SK-N-SH (cell line): ENCODE measurements at regions not wholly inside any gene's neighbourhood (a gene's known extent, or its start where the extent isn't known, plus 50 kb on each side); places are given as distances from the start of the nearest gene placed in this dataset.

Source experiments
- CTCF ChIA-PET: fragments of 300-600, 350-600 bp; formaldehyde crosslinking; extraction: SDS; loops from one replicate; lab custom pipeline; 2021; lab: Yijun Ruan, JAX
- POLR2A ChIA-PET: fragments of 350-600 bp; sonication (Branson Sonifier 250); formaldehyde crosslinking; extraction: SDS; loops from one replicate; lab custom pipeline; 2020; ENCODE audit warnings: antibody characterized with exemption, inconsistent platforms; lab: Yijun Ruan, JAX
- DNase-seq: peaks from one replicate; pipeline ENCODE4 v3.0.0; 2012
- H2AFZ ChIP-seq: fragments of 200-600 bp; sonication (generic); 2 replicates; pipeline ENCODE4 v1.8.1; 2016; ENCODE audit warnings: antibody characterized with exemption, mild to moderate bottlenecking, low read depth
- H3F3A ChIP-seq: fragments of 200-600 bp; sonication (generic); replicated peaks from 2 replicates; pipeline ENCODE3; 2016; ENCODE audit warnings: antibody characterized with exemption, mild to moderate bottlenecking; ENCODE audit not compliant: insufficient read depth
- H3K27ac ChIP-seq, 2 experiments: fragments of 200-500 bp in 1 of 2; fragments of 200-600 bp in 1 of 2; sonication (Bioruptor generic) in 1 of 2; sonication (generic), shearing (Covaris generic) in 1 of 2; 2 replicates each; pipeline versions ENCODE4 v1.5.1 to v1.6.1; 2014 to 2016; ENCODE audit warnings: low read depth in 2 of 2, inconsistent platforms in 1 of 2, low read length in 1 of 2, mild to moderate bottlenecking in 1 of 2, mixed read lengths in 1 of 2
- H3K27me3 ChIP-seq: fragments of 200-600 bp; sonication (generic), shearing (Covaris generic); 2 replicates; pipeline ENCODE4 v1.6.1; 2016; ENCODE audit warnings: mixed run types; ENCODE audit not compliant: insufficient read depth
- H3K36me3 ChIP-seq, 2 experiments: fragments of 200-500 bp in 1 of 2; fragments of 200-600 bp in 1 of 2; sonication (Bioruptor generic) in 1 of 2; sonication (generic) in 1 of 2; replicated peaks in 1 of 2; 2 replicates each; pipeline versions ENCODE3 to v1.5.1; 2014 to 2016; ENCODE audit warnings: low read length in 1 of 2, mild to moderate bottlenecking in 1 of 2; ENCODE audit not compliant: insufficient read depth in 2 of 2, control insufficient read depth in 1 of 2
- H3K4me1 ChIP-seq, 2 experiments: fragments of 200-500 bp in 1 of 2; fragments of 200-600 bp in 1 of 2; sonication (Bioruptor generic) in 1 of 2; sonication (generic), shearing (Covaris generic) in 1 of 2; 2 replicates each; pipeline versions ENCODE4 v1.5.1 to v1.6.1; 2014 to 2016; ENCODE audit warnings: low read depth in 1 of 2, low read length in 1 of 2, mixed run types in 1 of 2; ENCODE audit not compliant: insufficient read depth in 2 of 2, control insufficient read depth in 1 of 2
- H3K4me2 ChIP-seq: fragments of 200-600 bp; sonication (generic), shearing (Covaris generic); 2 replicates; pipeline ENCODE4 v1.6.1; 2017; ENCODE audit warnings: mixed run types
- H3K4me3 ChIP-seq, 2 experiments: fragments of 200-500 bp in 1 of 2; fragments of 200-600 bp in 1 of 2; sonication (Bioruptor generic) in 1 of 2; sonication (generic), shearing (Covaris generic) in 1 of 2; 2 replicates each; pipeline versions ENCODE4 v1.5.1 to v1.8.1; 2014 to 2016; ENCODE audit warnings: low read depth in 2 of 2, inconsistent platforms in 1 of 2, low read length in 1 of 2, mild to moderate bottlenecking in 1 of 2, mixed read lengths in 1 of 2, moderate library complexity in 1 of 2
- H3K79me2 ChIP-seq: fragments of 200-600 bp; sonication (generic); 2 replicates; pipeline ENCODE4 v1.8.1; 2017; ENCODE audit warnings: mild to moderate bottlenecking; ENCODE audit not compliant: insufficient read depth
- H3K9ac ChIP-seq: fragments of 200-600 bp; sonication (generic); 2 replicates; pipeline ENCODE4 v1.6.1; 2017; ENCODE audit warnings: mixed run types
- H3K9me2 ChIP-seq: fragments of 200-600 bp; sonication (generic); 2 replicates; pipeline ENCODE4 v1.6.1; 2017; ENCODE audit warnings: mixed run types
- H3K9me3 ChIP-seq: fragments of 200-600 bp; sonication (generic); 2 replicates; pipeline ENCODE4 v1.6.1; 2017; ENCODE audit warnings: mixed run types, mild to moderate bottlenecking, moderate library complexity
- H4K20me1 ChIP-seq: fragments of 200-600 bp; sonication (generic); 2 replicates; pipeline ENCODE4 v1.6.1; 2017; ENCODE audit warnings: mild to moderate bottlenecking, mixed run types; ENCODE audit not compliant: insufficient read depth
- CHD2 ChIP-seq: fragments of 150-350 bp; IDR thresholded peaks from 2 replicates; pipeline ENCODE4 v1.6.1; 2018; ENCODE audit warnings: low read length; ENCODE audit not compliant: partially characterized antibody
- ELF1 ChIP-seq: IDR thresholded peaks from 2 replicates; pipeline ENCODE4 v1.4.0; 2012
- EP300 ChIP-seq, 2 experiments: IDR thresholded peaks; 2 replicates each; pipeline versions ENCODE4 v1.4.0 to v1.6.1; 2012; ENCODE audit warnings: borderline replicate concordance in 1 of 2, low read depth in 1 of 2, low read length in 1 of 2
- FOSL2 ChIP-seq: IDR thresholded peaks from 2 replicates; pipeline ENCODE4 v1.4.0; 2012; ENCODE audit warnings: low read depth, mild to moderate bottlenecking, moderate library complexity, borderline replicate concordance
- FOXJ3 ChIP-seq: sonication (generic); formaldehyde crosslinking; IDR thresholded peaks from 2 replicates; pipeline ENCODE4 v1.5.1; 2020; ENCODE audit warnings: mild to moderate bottlenecking, missing genetic modification reagents
- MEF2A ChIP-seq: IDR thresholded peaks from 2 replicates; pipeline ENCODE4 v1.4.0; 2012; ENCODE audit warnings: low read depth, borderline replicate concordance
- MXI1 ChIP-seq: IDR thresholded peaks from 2 replicates; pipeline ENCODE4 v1.6.1; 2012; ENCODE audit warnings: mild to moderate bottlenecking, low read depth, low read length, improper control_type of control experiment
- NFIC ChIP-seq: IDR thresholded peaks from 2 replicates; pipeline ENCODE4 v1.4.0; 2012; ENCODE audit warnings: borderline replicate concordance
- RCOR1 ChIP-seq: fragments of 150-350 bp; IDR thresholded peaks from 2 replicates; pipeline ENCODE4 v1.6.1; 2017; ENCODE audit warnings: antibody characterized with exemption, low read length
- REST ChIP-seq: IDR thresholded peaks from 2 replicates; pipeline ENCODE4 v1.6.1; 2012; ENCODE audit warnings: mild to moderate bottlenecking, low read depth, low read length, moderate library complexity
- RXRA ChIP-seq: IDR thresholded peaks from 2 replicates; pipeline ENCODE4 v1.4.0; 2012; ENCODE audit warnings: low read depth, mild to moderate bottlenecking, borderline replicate concordance
- SMC3 ChIP-seq: IDR thresholded peaks from 2 replicates; pipeline ENCODE4 v1.6.1; 2012; ENCODE audit warnings: low read depth, low read length, improper control_type of control experiment
- TAF1 ChIP-seq: IDR thresholded peaks from 2 replicates; pipeline ENCODE4 v1.6.1; 2012; ENCODE audit warnings: low read depth, mild to moderate bottlenecking, low read length, moderate library complexity, borderline replicate concordance
- YY1 ChIP-seq: IDR thresholded peaks from 2 replicates; pipeline ENCODE4 v1.4.0; 2012; ENCODE audit warnings: low read depth, mild to moderate bottlenecking
- WGBS: methylation state at CpG from one replicate; pipeline ENCODE4 v1.1.6; 2017; ENCODE audit warnings: low lambda C conversion rate; 5-methylcytosine and 5-hydroxymethylcytosine counted together
- TF ChIP-seq, protein P1 (sequence below): fragments of 200-600 bp; sonication (generic); IDR thresholded peaks from 2 replicates; pipeline ENCODE4 v1.6.1; 2017; ENCODE audit warnings: antibody characterized with exemption, mild to moderate bottlenecking, moderate library complexity
- TF ChIP-seq, protein P2 (sequence below): IDR thresholded peaks from 2 replicates; pipeline ENCODE4; 2012
- TF ChIP-seq, protein P3 (sequence below): fragments of 150-350 bp; IDR thresholded peaks from 2 replicates; pipeline ENCODE4 v1.6.1; 2017; ENCODE audit warnings: antibody characterized with exemption, low read length, low read depth, borderline replicate concordance

DNA sequence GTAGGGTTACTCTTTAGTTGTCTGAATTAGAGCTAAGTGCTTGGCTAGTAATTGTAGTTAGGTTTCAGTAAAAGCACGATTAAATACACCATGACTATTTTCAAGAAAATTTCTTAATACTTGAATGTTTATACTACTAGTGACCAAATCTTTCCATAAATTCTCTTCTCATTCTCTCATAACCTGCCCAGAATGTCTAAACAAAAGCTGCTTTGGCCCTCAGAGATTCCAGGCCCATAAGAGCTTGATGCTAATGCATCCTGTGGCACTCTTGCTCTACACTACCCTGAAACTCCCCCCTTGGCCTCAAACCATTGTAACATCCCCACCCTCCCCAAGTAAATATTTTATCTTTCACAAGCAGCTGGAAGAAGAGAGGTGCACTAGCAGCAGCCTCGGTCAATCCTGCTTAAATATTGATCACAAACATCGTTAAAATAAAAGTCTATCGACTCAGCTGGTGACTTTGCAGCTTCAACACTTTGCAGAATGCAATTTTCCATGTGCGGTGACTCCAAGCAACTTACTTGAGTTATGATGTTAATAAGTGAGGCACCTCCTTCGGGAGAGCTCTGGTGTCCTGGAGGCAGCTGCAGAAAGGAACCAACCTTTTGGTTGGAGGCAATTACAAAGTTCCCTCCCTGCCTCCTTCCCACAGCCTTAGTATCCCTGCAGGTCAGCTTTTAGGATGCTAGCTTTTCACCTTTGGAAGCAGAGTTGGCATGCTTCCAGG, 315.6 kb upstream of the PLXNA2 start:
- Histone ChIP-seq H3K79me2 (no peaks in the 10 kb centered on the region), H3K9ac (no peak overlapping the region), H3K9me2 (no peaks in the 10 kb centered on the region), H3K4me3 (no peak overlapping the region), H4K20me1 (no peaks in the 10 kb centered on the region), H3K4me1 (peaks cover 0 to 31% of the 10 kb centered on the region in 2 experiments; a peak in 2 of 4 replicates), H3K4me2 (no peak overlapping the region), H3K27me3 (no peaks in the 10 kb centered on the region), H2AFZ (no peak overlapping the region), H3K9me3 (no peaks in the 10 kb centered on the region), H3K36me3 (no peaks in the 10 kb centered on the region), H3F3A (peaks cover 2% of the 10 kb centered on the region), H3K27ac (no peak overlapping the region)
- 63% methylated on average over 6 of the region's 6 CpGs for WGBS
- DNase-seq: no peak
- TF ChIP-seq ELF1: no peak
- no peak for TF ChIP-seq FOXJ3 (CRISPR knock-in tag)
- no peak for TF ChIP-seq RXRA
- TF ChIP-seq FOSL2: no peak
- TF ChIP-seq SMC3: no peak
- no peak for TF ChIP-seq YY1
- TF ChIP-seq NFIC: no peak
- no peak for TF ChIP-seq MEF2A
- no peak for TF ChIP-seq TAF1
- TF ChIP-seq, protein P1, sequence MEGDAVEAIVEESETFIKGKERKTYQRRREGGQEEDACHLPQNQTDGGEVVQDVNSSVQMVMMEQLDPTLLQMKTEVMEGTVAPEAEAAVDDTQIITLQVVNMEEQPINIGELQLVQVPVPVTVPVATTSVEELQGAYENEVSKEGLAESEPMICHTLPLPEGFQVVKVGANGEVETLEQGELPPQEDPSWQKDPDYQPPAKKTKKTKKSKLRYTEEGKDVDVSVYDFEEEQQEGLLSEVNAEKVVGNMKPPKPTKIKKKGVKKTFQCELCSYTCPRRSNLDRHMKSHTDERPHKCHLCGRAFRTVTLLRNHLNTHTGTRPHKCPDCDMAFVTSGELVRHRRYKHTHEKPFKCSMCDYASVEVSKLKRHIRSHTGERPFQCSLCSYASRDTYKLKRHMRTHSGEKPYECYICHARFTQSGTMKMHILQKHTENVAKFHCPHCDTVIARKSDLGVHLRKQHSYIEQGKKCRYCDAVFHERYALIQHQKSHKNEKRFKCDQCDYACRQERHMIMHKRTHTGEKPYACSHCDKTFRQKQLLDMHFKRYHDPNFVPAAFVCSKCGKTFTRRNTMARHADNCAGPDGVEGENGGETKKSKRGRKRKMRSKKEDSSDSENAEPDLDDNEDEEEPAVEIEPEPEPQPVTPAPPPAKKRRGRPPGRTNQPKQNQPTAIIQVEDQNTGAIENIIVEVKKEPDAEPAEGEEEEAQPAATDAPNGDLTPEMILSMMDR: no peak
- no peak for TF ChIP-seq EP300 (IDR thresholded peaks at IDR 0.05; ENCODE audit: borderline replicate concordance in 1 of 2, low read depth in 1 of 2, low read length in 1 of 2)
- TF ChIP-seq, protein P2, sequence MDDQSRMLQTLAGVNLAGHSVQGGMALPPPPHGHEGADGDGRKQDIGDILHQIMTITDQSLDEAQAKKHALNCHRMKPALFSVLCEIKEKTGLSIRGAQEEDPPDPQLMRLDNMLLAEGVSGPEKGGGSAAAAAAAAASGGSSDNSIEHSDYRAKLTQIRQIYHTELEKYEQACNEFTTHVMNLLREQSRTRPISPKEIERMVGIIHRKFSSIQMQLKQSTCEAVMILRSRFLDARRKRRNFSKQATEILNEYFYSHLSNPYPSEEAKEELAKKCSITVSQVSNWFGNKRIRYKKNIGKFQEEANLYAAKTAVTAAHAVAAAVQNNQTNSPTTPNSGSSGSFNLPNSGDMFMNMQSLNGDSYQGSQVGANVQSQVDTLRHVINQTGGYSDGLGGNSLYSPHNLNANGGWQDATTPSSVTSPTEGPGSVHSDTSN: no peak
- TF ChIP-seq RCOR1: no peak
- TF ChIP-seq REST: no peak
- TF ChIP-seq CHD2: no peak
- TF ChIP-seq MXI1: no peak
- TF ChIP-seq, protein P3, sequence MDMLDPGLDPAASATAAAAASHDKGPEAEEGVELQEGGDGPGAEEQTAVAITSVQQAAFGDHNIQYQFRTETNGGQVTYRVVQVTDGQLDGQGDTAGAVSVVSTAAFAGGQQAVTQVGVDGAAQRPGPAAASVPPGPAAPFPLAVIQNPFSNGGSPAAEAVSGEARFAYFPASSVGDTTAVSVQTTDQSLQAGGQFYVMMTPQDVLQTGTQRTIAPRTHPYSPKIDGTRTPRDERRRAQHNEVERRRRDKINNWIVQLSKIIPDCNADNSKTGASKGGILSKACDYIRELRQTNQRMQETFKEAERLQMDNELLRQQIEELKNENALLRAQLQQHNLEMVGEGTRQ: no peak
- ChIA-PET CTCF (interaction anchor here (1.3 kb wide), 1 partner anchor 18 kb away, joined by 4 read pairs; no protein-coding TSS in a partner anchor), POLR2A (no interaction called here)
